ENCODE measurements at regions not wholly inside any gene's neighbourhood (a gene's known extent, or its start where the extent isn't known, plus 50 kb on each side); places are given as distances from the start of the nearest gene placed in this dataset.

GRCh38 chr18:78587626-78588600 is 391.7 kb upstream of the SALL3 start:
- no peaks in the 10 kb centered on the region for H3K27me3 ChIP-seq (ENCODE audit: control insufficient read depth in 1 of 2, insufficient read depth in 2 of 2, low read length in 2 of 2)
- H3K36me3 ChIP-seq (ENCODE audit: control insufficient read depth in 2 of 2, insufficient read depth in 2 of 2, low read length in 1 of 2) = no peaks in the 10 kb centered on the region
- H3K27ac ChIP-seq (ENCODE audit: low read depth in 2 of 2, low read length in 1 of 2) = no peak overlapping the region
- 83 to 93% methylated on average over 24 of the region's 24 CpGs for WGBS, 2 donors
- no peaks in the 10 kb centered on the region for H3K9me3 ChIP-seq (ENCODE audit: control insufficient read depth in 2 of 2, insufficient read depth in 1 of 2, low read depth in 1 of 2, low read length in 1 of 2)
- no peak overlapping the region for H3K4me3 ChIP-seq (ENCODE audit: low read depth in 1 of 2, low read length in 2 of 2)
- H3K4me1 ChIP-seq (ENCODE audit: control insufficient read depth in 2 of 2, insufficient read depth in 2 of 2, low read length in 1 of 2) = no peaks in the 10 kb centered on the region

DNA sequence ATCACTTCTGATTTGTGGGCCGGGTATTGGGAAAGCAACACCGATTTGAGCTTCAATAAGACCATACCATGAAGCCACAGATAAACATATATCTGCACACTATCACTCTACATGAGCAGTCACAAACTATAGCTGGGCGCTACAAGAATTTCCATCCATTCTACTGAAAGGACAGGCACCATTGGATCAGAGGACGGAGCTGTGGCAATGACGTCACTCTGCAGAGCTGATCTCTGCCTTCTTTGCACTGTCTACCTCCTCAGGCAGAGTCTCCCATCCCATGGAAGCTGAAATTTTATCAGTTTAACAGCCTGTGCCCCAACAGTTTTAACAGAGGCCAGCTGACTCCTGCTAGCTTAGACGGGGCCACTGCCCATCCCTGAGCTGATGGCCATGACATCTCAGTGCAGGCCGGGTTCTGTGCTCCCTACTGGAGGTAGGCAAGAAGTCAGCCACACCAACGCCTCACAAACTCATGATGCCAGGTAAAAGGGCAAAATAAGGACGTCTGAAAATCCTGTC is 389.6 kb upstream of the SALL3 start:
- Histone ChIP-seq H3K27me3 (ENCODE audit: control insufficient read depth in 1 of 2, insufficient read depth in 2 of 2, low read length in 2 of 2) (no peaks in the 10 kb centered on the region), H3K4me3 (ENCODE audit: low read depth in 1 of 2, low read length in 2 of 2) (no peak overlapping the region), H3K9me3 (ENCODE audit: control insufficient read depth in 2 of 2, insufficient read depth in 1 of 2, low read depth in 1 of 2, low read length in 1 of 2) (peaks cover 0 to 6% of the 10 kb centered on the region in 2 donors), H3K27ac (ENCODE audit: low read depth in 2 of 2, low read length in 1 of 2) (no peak overlapping the region), H3K36me3 (ENCODE audit: control insufficient read depth in 2 of 2, insufficient read depth in 2 of 2, low read length in 1 of 2) (no peaks in the 10 kb centered on the region), H3K4me1 (ENCODE audit: control insufficient read depth in 2 of 2, insufficient read depth in 2 of 2, low read length in 1 of 2) (no peaks in the 10 kb centered on the region)
- WGBS, 2 donors = 80 to 87% methylated on average over 9 of the region's 9 CpGs

GRCh38 chr18:78595453-78595852 is 384.2 kb upstream of the SALL3 start:
- no peak overlapping the region for H3K27ac ChIP-seq (ENCODE audit: low read depth in 2 of 2, low read length in 1 of 2)
- H3K4me1 ChIP-seq (ENCODE audit: control insufficient read depth in 2 of 2, insufficient read depth in 2 of 2, low read length in 1 of 2) = peaks cover 0 to 6% of the 10 kb centered on the region in 2 donors
- H3K27me3 ChIP-seq (ENCODE audit: control insufficient read depth in 1 of 2, insufficient read depth in 2 of 2, low read length in 2 of 2) = no peaks in the 10 kb centered on the region
- no peak overlapping the region for H3K4me3 ChIP-seq (ENCODE audit: low read depth in 1 of 2, low read length in 2 of 2)
- H3K36me3 ChIP-seq (ENCODE audit: control insufficient read depth in 2 of 2, insufficient read depth in 2 of 2, low read length in 1 of 2) = no peaks in the 10 kb centered on the region
- WGBS, 2 donors = 51 to 61% methylated on average over 4 of the region's 4 CpGs
- peaks cover 0 to 6% of the 10 kb centered on the region in 2 donors for H3K9me3 ChIP-seq (ENCODE audit: control insufficient read depth in 2 of 2, insufficient read depth in 1 of 2, low read depth in 1 of 2, low read length in 1 of 2)

DNA sequence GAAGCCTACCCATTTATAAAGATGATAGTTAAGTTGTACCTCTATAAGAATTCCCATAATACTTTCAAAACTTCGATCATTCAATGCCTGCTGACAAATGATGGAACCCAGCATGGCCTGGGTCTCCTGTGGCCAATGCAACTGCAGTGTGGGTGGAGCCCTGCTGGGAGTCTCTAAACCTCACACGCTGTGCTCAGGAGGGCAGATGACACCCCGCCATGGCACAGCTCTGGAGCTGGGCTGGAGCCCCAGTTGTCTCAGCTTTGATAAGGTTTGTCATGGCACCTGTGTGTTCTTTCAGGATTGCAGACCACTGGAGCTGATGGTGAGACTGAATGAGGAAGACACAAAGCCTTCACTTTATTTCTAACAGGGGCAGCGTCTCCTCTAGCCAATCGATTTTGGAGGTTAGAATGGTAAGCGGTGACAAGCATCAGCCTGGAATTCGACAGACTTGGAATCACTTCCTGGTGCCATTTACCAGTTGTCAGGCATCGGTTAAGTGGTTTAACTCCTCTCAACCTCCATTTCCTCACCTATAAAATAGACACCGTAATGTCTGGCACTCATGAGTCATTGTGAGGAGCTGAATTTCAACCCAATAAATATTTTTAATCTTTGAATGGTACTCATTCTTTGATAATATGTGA is 383.6 kb upstream of the SALL3 start:
- H3K27ac ChIP-seq (ENCODE audit: low read depth in 2 of 2, low read length in 1 of 2) = no peak overlapping the region
- no peak overlapping the region for H3K4me3 ChIP-seq (ENCODE audit: low read depth in 1 of 2, low read length in 2 of 2)
- peaks cover 0 to 6% of the 10 kb centered on the region in 2 donors for H3K4me1 ChIP-seq (ENCODE audit: control insufficient read depth in 2 of 2, insufficient read depth in 2 of 2, low read length in 1 of 2)
- WGBS, 2 donors = 82% methylated on average over 9 of the region's 9 CpGs
- no peaks in the 10 kb centered on the region for H3K36me3 ChIP-seq (ENCODE audit: control insufficient read depth in 2 of 2, insufficient read depth in 2 of 2, low read length in 1 of 2)
- peaks cover 0 to 6% of the 10 kb centered on the region in 2 donors for H3K9me3 ChIP-seq (ENCODE audit: control insufficient read depth in 2 of 2, insufficient read depth in 1 of 2, low read depth in 1 of 2, low read length in 1 of 2)
- H3K27me3 ChIP-seq (ENCODE audit: control insufficient read depth in 1 of 2, insufficient read depth in 2 of 2, low read length in 2 of 2) = no peaks in the 10 kb centered on the region

GRCh38 chr18:78596794-78597345 is 382.7 kb upstream of the SALL3 start:
- H3K4me3 ChIP-seq (ENCODE audit: low read depth in 1 of 2, low read length in 2 of 2) = no peak overlapping the region
- no peak overlapping the region for H3K27ac ChIP-seq (ENCODE audit: low read depth in 2 of 2, low read length in 1 of 2)
- H3K4me1 ChIP-seq (ENCODE audit: control insufficient read depth in 2 of 2, insufficient read depth in 2 of 2, low read length in 1 of 2) = peaks cover 0 to 6% of the 10 kb centered on the region in 2 donors
- H3K27me3 ChIP-seq (ENCODE audit: control insufficient read depth in 1 of 2, insufficient read depth in 2 of 2, low read length in 2 of 2) = no peaks in the 10 kb centered on the region
- WGBS, 2 donors = 35 to 37% methylated on average over 8 of the region's 8 CpGs
- peaks cover 0 to 6% of the 10 kb centered on the region in 2 donors for H3K9me3 ChIP-seq (ENCODE audit: control insufficient read depth in 2 of 2, insufficient read depth in 1 of 2, low read depth in 1 of 2, low read length in 1 of 2)
- H3K36me3 ChIP-seq (ENCODE audit: control insufficient read depth in 2 of 2, insufficient read depth in 2 of 2, low read length in 1 of 2) = no peaks in the 10 kb centered on the region

DNA sequence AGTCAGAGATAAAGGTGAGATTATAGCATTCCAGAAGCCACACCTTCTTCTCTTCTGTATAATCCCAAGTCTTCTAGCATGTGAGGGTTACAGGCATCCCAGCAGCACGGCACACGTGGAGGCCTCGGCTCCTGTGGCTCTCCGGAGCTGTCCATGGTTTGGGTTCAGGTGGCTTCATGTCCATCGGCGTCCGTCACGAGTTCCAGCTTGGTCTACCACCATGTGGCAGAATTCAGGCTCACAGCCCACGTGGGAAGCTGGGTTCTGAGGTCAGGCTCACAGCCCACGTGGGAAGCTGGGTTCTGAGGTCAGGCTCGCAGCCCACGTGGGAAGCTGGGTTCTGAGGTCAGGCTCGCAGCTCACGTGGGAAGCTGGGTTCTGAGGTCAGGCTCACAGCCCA is 378.3 kb upstream of the SALL3 start:
- Histone ChIP-seq H3K4me3 (ENCODE audit: low read depth in 1 of 2, low read length in 2 of 2) (no peak overlapping the region), H3K4me1 (ENCODE audit: control insufficient read depth in 2 of 2, insufficient read depth in 2 of 2, low read length in 1 of 2) (peaks cover 0 to 5% of the 10 kb centered on the region in 2 donors), H3K27ac (ENCODE audit: low read depth in 2 of 2, low read length in 1 of 2) (no peak overlapping the region), H3K9me3 (ENCODE audit: control insufficient read depth in 2 of 2, insufficient read depth in 1 of 2, low read depth in 1 of 2, low read length in 1 of 2) (no peaks in the 10 kb centered on the region), H3K36me3 (ENCODE audit: control insufficient read depth in 2 of 2, insufficient read depth in 2 of 2, low read length in 1 of 2) (no peaks in the 10 kb centered on the region), H3K27me3 (ENCODE audit: control insufficient read depth in 1 of 2, insufficient read depth in 2 of 2, low read length in 2 of 2) (no peaks in the 10 kb centered on the region)
- WGBS, 2 donors = 70 to 78% methylated on average over 14 of the region's 14 CpGs

GRCh38 chr18:78601923-78602322 is 377.7 kb upstream of the SALL3 start:
- 81 to 84% methylated on average over 7 of the region's 7 CpGs for WGBS, 2 donors
- Histone ChIP-seq H3K4me3 (ENCODE audit: low read depth in 1 of 2, low read length in 2 of 2) (no peak overlapping the region), H3K27me3 (ENCODE audit: control insufficient read depth in 1 of 2, insufficient read depth in 2 of 2, low read length in 2 of 2) (no peaks in the 10 kb centered on the region), H3K36me3 (ENCODE audit: control insufficient read depth in 2 of 2, insufficient read depth in 2 of 2, low read length in 1 of 2) (no peaks in the 10 kb centered on the region), H3K9me3 (ENCODE audit: control insufficient read depth in 2 of 2, insufficient read depth in 1 of 2, low read depth in 1 of 2, low read length in 1 of 2) (no peaks in the 10 kb centered on the region), H3K4me1 (ENCODE audit: control insufficient read depth in 2 of 2, insufficient read depth in 2 of 2, low read length in 1 of 2) (peaks cover 0 to 7% of the 10 kb centered on the region in 2 donors), H3K27ac (ENCODE audit: low read depth in 2 of 2, low read length in 1 of 2) (no peak overlapping the region)

DNA sequence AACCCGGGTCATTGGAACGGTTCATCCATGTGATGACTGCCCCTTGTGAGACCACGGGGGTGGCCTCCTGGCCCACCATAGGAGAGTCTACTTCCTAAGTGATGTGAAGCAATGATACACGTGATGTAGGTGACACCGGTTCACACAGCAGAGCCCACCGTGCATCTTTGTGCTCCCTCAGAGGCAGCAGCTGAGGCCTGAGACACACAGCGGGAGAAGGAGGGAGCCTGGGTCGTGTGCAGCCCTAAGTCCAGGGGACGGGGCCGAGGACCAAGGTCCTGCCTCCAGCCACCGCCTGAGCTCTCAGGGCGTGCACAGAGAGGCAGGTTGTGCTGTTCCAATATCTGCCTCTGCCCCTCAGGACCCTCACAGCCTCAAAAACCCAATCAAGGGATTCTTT is 377.2 kb upstream of the SALL3 start:
- Histone ChIP-seq H3K36me3 (ENCODE audit: control insufficient read depth in 2 of 2, insufficient read depth in 2 of 2, low read length in 1 of 2) (no peaks in the 10 kb centered on the region), H3K27ac (ENCODE audit: low read depth in 2 of 2, low read length in 1 of 2) (no peak overlapping the region), H3K9me3 (ENCODE audit: control insufficient read depth in 2 of 2, insufficient read depth in 1 of 2, low read depth in 1 of 2, low read length in 1 of 2) (no peaks in the 10 kb centered on the region), H3K4me1 (ENCODE audit: control insufficient read depth in 2 of 2, insufficient read depth in 2 of 2, low read length in 1 of 2) (peaks cover 0 to 4% of the 10 kb centered on the region in 2 donors), H3K4me3 (ENCODE audit: low read depth in 1 of 2, low read length in 2 of 2) (no peak overlapping the region), H3K27me3 (ENCODE audit: control insufficient read depth in 1 of 2, insufficient read depth in 2 of 2, low read length in 2 of 2) (no peaks in the 10 kb centered on the region)
- WGBS, 2 donors = 87 to 89% methylated on average over 12 of the region's 12 CpGs

GRCh38 chr18:78603102-78603983 is 376.3 kb upstream of the SALL3 start:
- Histone ChIP-seq H3K27ac (ENCODE audit: low read depth in 2 of 2, low read length in 1 of 2) (no peak overlapping the region), H3K36me3 (ENCODE audit: control insufficient read depth in 2 of 2, insufficient read depth in 2 of 2, low read length in 1 of 2) (no peaks in the 10 kb centered on the region)
- 60 to 66% methylated on average over 25 of the region's 25 CpGs for WGBS, 2 donors

More at GRCh38 chr18:78603102-78603983, 376.3 kb upstream of the SALL3 start:
- Histone ChIP-seq H3K27me3 (ENCODE audit: control insufficient read depth in 1 of 2, insufficient read depth in 2 of 2, low read length in 2 of 2) (no peaks in the 10 kb centered on the region), H3K9me3 (ENCODE audit: control insufficient read depth in 2 of 2, insufficient read depth in 1 of 2, low read depth in 1 of 2, low read length in 1 of 2) (no peaks in the 10 kb centered on the region), H3K4me3 (ENCODE audit: low read depth in 1 of 2, low read length in 2 of 2) (no peak overlapping the region), H3K4me1 (ENCODE audit: control insufficient read depth in 2 of 2, insufficient read depth in 2 of 2, low read length in 1 of 2) (peaks cover 0 to 4% of the 10 kb centered on the region in 2 donors)
